Skin of body (tissue), 1 donor: ENCODE measurements at regions not wholly inside any gene's neighbourhood (a gene's known extent, or its start where the extent isn't known, plus 50 kb on each side); places are given as distances from the start of the nearest gene placed in this dataset.
"Not testable (repeated sequence)": the region's sequence is repeated elsewhere in the genome, so short reads cannot be mapped to it uniquely, and the experiment has no call there.

Experiments
- DNase-seq: peaks from one replicate; lab custom pipeline; 2025; lab: John Stamatoyannopoulos, UW

- DNase-seq, result no peak
Measured at GRCh38 chr20:12733811-12734210, 275.0 kb upstream of the SPTLC3 start.

GRCh38 chr20:12737497-12737896, 271.3 kb upstream of the SPTLC3 start:
- DNase-seq, result no peak

- DNase-seq, result no peak
Measured at GRCh38 chr20:12737900-12738299, 270.9 kb upstream of the SPTLC3 start.

GRCh38 chr20:12740647-12741046, 268.1 kb upstream of the SPTLC3 start:
- DNase-seq, result no peak

- DNase-seq, result no peak
Measured at GRCh38 chr20:12744037-12744436, 264.7 kb upstream of the SPTLC3 start.

- no peak for DNase-seq
Measured at GRCh38 chr20:12748359-12748994, 260.3 kb upstream of the SPTLC3 start.

- DNase-seq, result no peak
Measured at GRCh38 chr20:12750221-12750620, 258.6 kb upstream of the SPTLC3 start.

GRCh38 chr20:12752900-12753693, 255.7 kb upstream of the SPTLC3 start:
- DNase-seq, result not testable (repeated sequence)

GRCh38 chr20:12753742-12754141, 255.0 kb upstream of the SPTLC3 start:
- DNase-seq, result not testable (repeated sequence)

GRCh38 chr20:12759493-12759892, 249.3 kb upstream of the SPTLC3 start:
- DNase-seq, result not testable (repeated sequence)

GRCh38 chr20:12762725-12763124, 246.0 kb upstream of the SPTLC3 start:
- DNase-seq, result no peak

GRCh38 chr20:12763406-12763805, 245.4 kb upstream of the SPTLC3 start:
- no peak for DNase-seq

- DNase-seq, result no peak
Measured at GRCh38 chr20:12764053-12764452, 244.7 kb upstream of the SPTLC3 start.

GRCh38 chr20:12764851-12765250, 243.9 kb upstream of the SPTLC3 start:
- no peak for DNase-seq

GRCh38 chr20:12773936-12774335, 234.8 kb upstream of the SPTLC3 start:
- DNase-seq, result no peak

GRCh38 chr20:12775041-12775440, 233.7 kb upstream of the SPTLC3 start:
- peak; percentile 22 for DNase-seq

GRCh38 chr20:12777016-12777415, 231.8 kb upstream of the SPTLC3 start:
- DNase-seq, result no peak

GRCh38 chr20:12786276-12786675, 222.5 kb upstream of the SPTLC3 start:
- DNase-seq, result peak; percentile 46

- no peak for DNase-seq
Measured at GRCh38 chr20:12788632-12789299, 220.0 kb upstream of the SPTLC3 start.

GRCh38 chr20:12790859-12791258, 217.9 kb upstream of the SPTLC3 start:
- DNase-seq, result no peak

GRCh38 chr20:12798286-12798685, 210.5 kb upstream of the SPTLC3 start:
- DNase-seq, result no peak

GRCh38 chr20:12808006-12808567, 200.7 kb upstream of the SPTLC3 start:
- no peak for DNase-seq
